ENCODE measurements at regions not wholly inside any gene's neighbourhood (a gene's known extent, or its start where the extent isn't known, plus 50 kb on each side); places are given as distances from the start of the nearest gene placed in this dataset.

DNA sequence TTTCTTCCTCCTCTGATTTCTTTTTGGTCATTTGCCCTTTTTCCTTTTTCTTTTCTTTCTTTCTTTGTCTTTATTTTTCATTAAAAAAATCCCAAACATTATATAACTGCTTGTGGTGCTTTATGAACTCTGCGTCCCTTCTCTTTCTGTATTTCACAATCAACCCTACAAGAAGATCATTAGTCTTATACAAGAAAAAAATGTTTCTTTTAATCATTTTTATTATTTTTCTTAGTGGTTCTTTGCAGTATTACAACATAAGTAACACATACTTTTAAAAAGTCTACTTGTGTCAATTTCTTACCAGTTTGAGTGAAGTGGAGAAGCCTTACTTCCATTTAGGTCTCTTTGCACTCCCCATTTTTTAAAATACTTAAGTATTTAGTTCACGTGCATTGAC is 212.7 kb upstream of the SMC2 start:
- TF ChIP-seq SIN3A (IDR thresholded peaks at IDR 0.05; ENCODE audit: borderline replicate concordance, insufficient read depth, low read depth, low read length) (no peak), TCF7L2 (IDR thresholded peaks at IDR 0.05; ENCODE audit: low read depth, low read length) (no peak), POLR2AphosphoS5 (IDR thresholded peaks at IDR 0.05; ENCODE audit: low read depth, low read length) (no peak)
- TF ChIP-seq, protein P1, sequence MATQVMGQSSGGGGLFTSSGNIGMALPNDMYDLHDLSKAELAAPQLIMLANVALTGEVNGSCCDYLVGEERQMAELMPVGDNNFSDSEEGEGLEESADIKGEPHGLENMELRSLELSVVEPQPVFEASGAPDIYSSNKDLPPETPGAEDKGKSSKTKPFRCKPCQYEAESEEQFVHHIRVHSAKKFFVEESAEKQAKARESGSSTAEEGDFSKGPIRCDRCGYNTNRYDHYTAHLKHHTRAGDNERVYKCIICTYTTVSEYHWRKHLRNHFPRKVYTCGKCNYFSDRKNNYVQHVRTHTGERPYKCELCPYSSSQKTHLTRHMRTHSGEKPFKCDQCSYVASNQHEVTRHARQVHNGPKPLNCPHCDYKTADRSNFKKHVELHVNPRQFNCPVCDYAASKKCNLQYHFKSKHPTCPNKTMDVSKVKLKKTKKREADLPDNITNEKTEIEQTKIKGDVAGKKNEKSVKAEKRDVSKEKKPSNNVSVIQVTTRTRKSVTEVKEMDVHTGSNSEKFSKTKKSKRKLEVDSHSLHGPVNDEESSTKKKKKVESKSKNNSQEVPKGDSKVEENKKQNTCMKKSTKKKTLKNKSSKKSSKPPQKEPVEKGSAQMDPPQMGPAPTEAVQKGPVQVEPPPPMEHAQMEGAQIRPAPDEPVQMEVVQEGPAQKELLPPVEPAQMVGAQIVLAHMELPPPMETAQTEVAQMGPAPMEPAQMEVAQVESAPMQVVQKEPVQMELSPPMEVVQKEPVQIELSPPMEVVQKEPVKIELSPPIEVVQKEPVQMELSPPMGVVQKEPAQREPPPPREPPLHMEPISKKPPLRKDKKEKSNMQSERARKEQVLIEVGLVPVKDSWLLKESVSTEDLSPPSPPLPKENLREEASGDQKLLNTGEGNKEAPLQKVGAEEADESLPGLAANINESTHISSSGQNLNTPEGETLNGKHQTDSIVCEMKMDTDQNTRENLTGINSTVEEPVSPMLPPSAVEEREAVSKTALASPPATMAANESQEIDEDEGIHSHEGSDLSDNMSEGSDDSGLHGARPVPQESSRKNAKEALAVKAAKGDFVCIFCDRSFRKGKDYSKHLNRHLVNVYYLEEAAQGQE (IDR thresholded peaks at IDR 0.05; ENCODE audit: insufficient read depth in 1 of 2, low read depth in 2 of 2, low read length in 1 of 2): no peak
- TF ChIP-seq, protein P2, sequence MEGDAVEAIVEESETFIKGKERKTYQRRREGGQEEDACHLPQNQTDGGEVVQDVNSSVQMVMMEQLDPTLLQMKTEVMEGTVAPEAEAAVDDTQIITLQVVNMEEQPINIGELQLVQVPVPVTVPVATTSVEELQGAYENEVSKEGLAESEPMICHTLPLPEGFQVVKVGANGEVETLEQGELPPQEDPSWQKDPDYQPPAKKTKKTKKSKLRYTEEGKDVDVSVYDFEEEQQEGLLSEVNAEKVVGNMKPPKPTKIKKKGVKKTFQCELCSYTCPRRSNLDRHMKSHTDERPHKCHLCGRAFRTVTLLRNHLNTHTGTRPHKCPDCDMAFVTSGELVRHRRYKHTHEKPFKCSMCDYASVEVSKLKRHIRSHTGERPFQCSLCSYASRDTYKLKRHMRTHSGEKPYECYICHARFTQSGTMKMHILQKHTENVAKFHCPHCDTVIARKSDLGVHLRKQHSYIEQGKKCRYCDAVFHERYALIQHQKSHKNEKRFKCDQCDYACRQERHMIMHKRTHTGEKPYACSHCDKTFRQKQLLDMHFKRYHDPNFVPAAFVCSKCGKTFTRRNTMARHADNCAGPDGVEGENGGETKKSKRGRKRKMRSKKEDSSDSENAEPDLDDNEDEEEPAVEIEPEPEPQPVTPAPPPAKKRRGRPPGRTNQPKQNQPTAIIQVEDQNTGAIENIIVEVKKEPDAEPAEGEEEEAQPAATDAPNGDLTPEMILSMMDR (IDR thresholded peaks at IDR 0.05): no peak
- Histone ChIP-seq H3K27ac (ENCODE audit: low read length) (no peak overlapping the region), H3K9me3 (ENCODE audit: control insufficient read depth, insufficient read depth, low read depth, low read length) (no peaks in the 10 kb centered on the region), H3K4me3 (ENCODE audit: low read depth in 2 of 2, low read length in 2 of 2) (no peak overlapping the region), H3K4me1 (ENCODE audit: control insufficient read depth, insufficient read depth, low read length) (no peaks in the 10 kb centered on the region), H3K36me3 (ENCODE audit: control insufficient read depth, insufficient read depth, low read length) (no peaks in the 10 kb centered on the region), H3K27me3 (ENCODE audit: control insufficient read depth, insufficient read depth, low read length) (no peaks in the 10 kb centered on the region)
- ATAC-seq (no peak), DNase-seq (ENCODE audit: low read depth, low spot score) (no peak)
- in situ Hi-C loops (cut with HindIII; ENCODE audit: low pct_unique_long_range_greater_than_20kb, low sequenced_read_pairs): no loop called here
- no TSS peak for BruUV-seq (replicated peaks)
- ChIA-PET POLR2A (no interaction called here), CTCF (no interaction called here)
- intact Hi-C loops (cut with micrococcal nuclease; ENCODE audit: unreplicated experiment): no loop called here

DNA sequence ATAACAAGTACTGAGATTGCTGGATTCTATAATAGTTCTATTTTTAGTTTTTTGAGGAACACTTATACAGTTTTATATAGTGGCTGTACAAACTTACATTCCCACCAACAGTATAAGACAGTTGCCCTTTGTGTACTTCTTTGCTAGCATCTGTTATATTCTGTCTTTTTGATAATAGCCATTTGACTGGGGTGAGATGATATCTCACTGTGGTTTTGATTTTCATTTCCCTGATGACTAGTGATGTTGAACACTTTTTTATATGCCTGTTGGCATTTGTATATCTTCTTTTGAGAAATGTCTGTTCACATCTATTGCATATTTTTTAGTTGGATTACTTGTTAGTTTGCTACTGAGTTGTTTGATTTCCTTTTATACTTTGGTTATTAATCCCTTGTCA is 204.1 kb upstream of the SMC2 start:
- BruUV-seq (replicated peaks): no TSS peak
- in situ Hi-C loops (cut with HindIII; ENCODE audit: low pct_unique_long_range_greater_than_20kb, low sequenced_read_pairs) (no loop called here), intact Hi-C loops (cut with micrococcal nuclease; ENCODE audit: unreplicated experiment) (no loop called here)
- Histone ChIP-seq H3K4me3 (ENCODE audit: low read depth in 2 of 2, low read length in 2 of 2) (no peak overlapping the region), H3K27ac (ENCODE audit: low read length) (no peak overlapping the region), H3K9me3 (ENCODE audit: control insufficient read depth, insufficient read depth, low read depth, low read length) (no peaks in the 10 kb centered on the region), H3K36me3 (ENCODE audit: control insufficient read depth, insufficient read depth, low read length) (no peaks in the 10 kb centered on the region), H3K4me1 (ENCODE audit: control insufficient read depth, insufficient read depth, low read length) (no peaks in the 10 kb centered on the region), H3K27me3 (ENCODE audit: control insufficient read depth, insufficient read depth, low read length) (no peaks in the 10 kb centered on the region)
- no peak for TF ChIP-seq SIN3A (IDR thresholded peaks at IDR 0.05; ENCODE audit: borderline replicate concordance, insufficient read depth, low read depth, low read length)
- TF ChIP-seq, protein P1 (IDR thresholded peaks at IDR 0.05; ENCODE audit: insufficient read depth in 1 of 2, low read depth in 2 of 2, low read length in 1 of 2): no peak
- TF ChIP-seq, protein P2 (IDR thresholded peaks at IDR 0.05): no peak
- no peak for TF ChIP-seq POLR2AphosphoS5 (IDR thresholded peaks at IDR 0.05; ENCODE audit: low read depth, low read length)
- TF ChIP-seq TCF7L2 (IDR thresholded peaks at IDR 0.05; ENCODE audit: low read depth, low read length): no peak
- no peak for DNase-seq (ENCODE audit: low read depth, low spot score)
- POLR2A ChIA-PET: no interaction called here
- CTCF ChIA-PET: no interaction called here
- no peak for ATAC-seq
